PFSK-1 (cell line): ENCODE measurements at regions not wholly inside any gene's neighbourhood (a gene's known extent, or its start where the extent isn't known, plus 50 kb on each side); places are given as distances from the start of the nearest gene placed in this dataset.

ENCODE experiments used
- FOXP2 ChIP-seq: optimal IDR thresholded peaks from 2 replicates; pipeline ENCODE3; 2011; ENCODE audit warnings: borderline replicate concordance, control low read depth, inconsistent platforms; ENCODE audit not compliant: insufficient read depth; ENCODE audit errors: extremely low read length, extremely low read depth
- POLR2AphosphoS5 ChIP-seq: IDR thresholded peaks from 2 replicates; pipeline ENCODE4 v1.6.1; 2012; ENCODE audit warnings: low read depth, mild to moderate bottlenecking, control low read depth, low read length, moderate library complexity
- REST ChIP-seq, 2 experiments: IDR thresholded peaks; 2 replicates each; pipeline versions ENCODE4 v1.6.1 to v1.8.0; 2011 to 2012; ENCODE audit warnings: low read depth in 2 of 2, low read length in 2 of 2, control low read depth in 1 of 2, inconsistent platforms in 1 of 2, mild to moderate bottlenecking in 1 of 2, moderate library complexity in 1 of 2; ENCODE audit not compliant: insufficient read depth in 1 of 2
- SIN3A ChIP-seq: IDR thresholded peaks from 2 replicates; pipeline ENCODE4 v1.6.1; 2012; ENCODE audit warnings: mild to moderate bottlenecking, low read length, moderate library complexity, borderline replicate concordance; ENCODE audit not compliant: insufficient read depth
- TAF1 ChIP-seq: IDR thresholded peaks from 2 replicates; pipeline ENCODE4 v1.6.1; 2012; ENCODE audit warnings: low read length, control low read depth, borderline replicate concordance; ENCODE audit not compliant: insufficient read depth

DNA sequence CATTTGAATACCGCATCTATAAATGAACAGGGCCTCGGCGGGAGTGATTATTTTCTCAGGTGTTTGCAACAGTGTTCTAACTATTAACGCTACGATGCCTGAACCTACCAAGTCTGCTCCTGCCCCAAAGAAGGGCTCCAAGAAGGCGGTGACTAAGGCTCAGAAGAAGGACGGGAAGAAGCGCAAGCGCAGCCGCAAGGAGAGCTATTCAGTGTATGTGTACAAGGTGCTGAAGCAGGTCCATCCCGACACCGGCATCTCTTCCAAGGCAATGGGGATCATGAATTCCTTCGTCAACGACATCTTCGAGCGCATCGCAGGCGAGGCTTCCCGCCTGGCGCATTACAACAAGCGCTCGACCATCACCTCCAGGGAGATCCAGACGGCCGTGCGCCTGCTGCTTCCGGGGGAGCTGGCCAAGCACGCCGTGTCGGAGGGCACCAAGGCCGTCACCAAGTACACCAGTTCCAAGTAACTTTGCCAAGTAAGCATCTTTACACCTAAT, 70.9 kb downstream of the HFE start:
- peak; percentile 79; the same call in 1 of the 2 replicates for TF ChIP-seq TAF1
- TF ChIP-seq POLR2AphosphoS5 = peak; percentile 98
- peak; percentile 83 for TF ChIP-seq SIN3A
- TF ChIP-seq REST (IDR thresholded peaks at IDR 0.05; ENCODE audit: insufficient read depth in 1 of 2, low read depth in 2 of 2, low read length in 2 of 2) = peak; percentile 34 to 35; a peak in 2 of 4 replicates
- TF ChIP-seq FOXP2 = no peak
